PC-9 (cell line): ENCODE measurements at regions not wholly inside any gene's neighbourhood (a gene's known extent, or its start where the extent isn't known, plus 50 kb on each side); places are given as distances from the start of the nearest gene placed in this dataset.

Source experiments
- BruUV-seq: library from RNA; stranded (reverse); fragments of 400-500 nt; replicated peaks from 2 replicates; lab custom pipeline; 2021; lab: Mats Ljungman, UMichigan
- CTCF ChIA-PET: fragments of 300-600 bp; sonication (Branson Sonifier 250); formaldehyde crosslinking; loops from one replicate; lab custom pipeline; 2022; ENCODE audit warnings: antibody characterized with exemption; lab: Charles Lee
- POLR2A ChIA-PET: fragments of 300-600 bp; sonication (Branson Sonifier 250); formaldehyde crosslinking; loops from one replicate; lab custom pipeline; 2022; ENCODE audit warnings: antibody characterized with exemption; ENCODE audit not compliant: unreplicated experiment; lab: Charles Lee
- DNase-seq, 2 experiments: peaks; one replicate each; pipeline versions ENCODE4 v3.0.0 to v3.0.0-alpha.2; 2015 to 2022; ENCODE audit warnings: mixed read lengths in 1 of 2
- H2AFZ ChIP-seq: fragments of 200-600 bp; sonication (generic); 2 replicates; pipeline ENCODE4 v1.8.1; 2017; ENCODE audit warnings: antibody characterized with exemption
- H3F3A ChIP-seq: fragments of 200-600 bp; sonication (generic); 2 replicates; pipeline ENCODE4 v1.8.1; 2017; ENCODE audit warnings: antibody characterized with exemption, mild to moderate bottlenecking, low read depth; ENCODE audit not compliant: insufficient read depth
- H3K27ac ChIP-seq: fragments of 200-600 bp; sonication (generic); 2 replicates; pipeline ENCODE4 v1.6.1; 2016; ENCODE audit warnings: mixed run types
- H3K27me3 ChIP-seq: fragments of 200-600 bp; sonication (generic); 2 replicates; pipeline ENCODE4 v1.6.1; 2016; ENCODE audit warnings: low read depth, mixed run types; ENCODE audit not compliant: insufficient read depth
- H3K36me3 ChIP-seq: fragments of 200-600 bp; sonication (generic); 2 replicates; pipeline ENCODE4 v1.6.1; 2016; ENCODE audit warnings: low read depth, mixed run types
- H3K4me1 ChIP-seq: fragments of 200-600 bp; sonication (generic); replicated peaks from 2 replicates; pipeline ENCODE4 v1.6.1; 2016; ENCODE audit warnings: mixed run types; ENCODE audit not compliant: insufficient read depth
- H3K4me2 ChIP-seq: fragments of 200-600 bp; sonication (generic); 2 replicates; pipeline ENCODE4 v1.6.1; 2017; ENCODE audit warnings: mixed run types
- H3K4me3 ChIP-seq: fragments of 200-600 bp; sonication (generic); 2 replicates; pipeline ENCODE4 v1.6.1; 2016; ENCODE audit warnings: mixed run types
- H3K79me2 ChIP-seq: fragments of 200-600 bp; sonication (generic); 2 replicates; pipeline ENCODE4 v1.6.1; 2017; ENCODE audit warnings: low read depth, mixed run types
- H3K9me2 ChIP-seq: fragments of 200-600 bp; sonication (generic); 2 replicates; pipeline ENCODE4 v1.8.1; 2017; ENCODE audit warnings: mild to moderate bottlenecking; ENCODE audit not compliant: insufficient read depth
- H3K9me3 ChIP-seq: fragments of 200-600 bp; sonication (generic); 2 replicates; pipeline ENCODE4 v1.8.1; 2016; ENCODE audit warnings: low read depth; ENCODE audit not compliant: insufficient read depth
- H4K20me1 ChIP-seq: fragments of 200-600 bp; sonication (generic); 2 replicates; pipeline ENCODE4 v1.8.1; 2017; ENCODE audit not compliant: insufficient read depth
- EZH2 ChIP-seq: fragments of 200-600 bp; sonication (generic); IDR thresholded peaks from 2 replicates; pipeline ENCODE4 v1.8.0; 2017; ENCODE audit warnings: antibody characterized with exemption, low read depth
- intact Hi-C: fragments of 100-400 bp; cut with micrococcal nuclease; formaldehyde crosslinking; loops from one replicate; pipeline ENCODE4 v1.10.0; 2022; ENCODE audit not compliant: unreplicated experiment
- TF ChIP-seq, protein P1 (sequence below): fragments of 200-600 bp; sonication (generic); conservative IDR thresholded peaks from 2 replicates; pipeline ENCODE4 v1.6.1; 2017; ENCODE audit warnings: mixed run types, antibody characterized with exemption, mild to moderate bottlenecking, moderate library complexity

DNA sequence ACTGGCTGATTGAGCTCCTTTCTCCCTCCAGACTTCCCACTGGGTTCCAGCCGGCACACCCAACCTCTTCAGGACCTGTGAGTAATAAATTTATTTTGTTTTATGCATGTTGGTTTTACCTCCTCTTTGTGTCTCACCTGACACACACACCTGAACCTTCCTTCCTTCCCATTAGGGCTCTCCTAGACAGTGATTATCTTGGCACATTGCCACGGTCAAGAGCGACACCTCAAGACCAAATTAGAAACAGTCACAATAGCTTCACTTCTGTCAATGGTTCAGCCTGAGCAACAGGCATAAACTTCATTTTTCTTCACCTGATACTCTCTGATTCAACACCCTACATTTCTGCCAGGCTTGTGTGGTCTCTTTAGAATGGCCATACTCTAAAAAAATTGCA is 296.3 kb upstream of the SMARCA2 start:
- POLR2A ChIA-PET, result no interaction called here
- Histone ChIP-seq H4K20me1 (no peaks in the 10 kb centered on the region), H3K4me2 (no peak overlapping the region), H3K27ac (no peak overlapping the region), H3K9me3 (no peaks in the 10 kb centered on the region), H3K9me2 (no peaks in the 10 kb centered on the region), H3K79me2 (no peaks in the 10 kb centered on the region), H2AFZ (no peak overlapping the region), H3K27me3 (no peaks in the 10 kb centered on the region), H3K4me1 (no peaks in the 10 kb centered on the region), H3F3A (no peaks in the 10 kb centered on the region), H3K4me3 (no peak overlapping the region), H3K36me3 (no peaks in the 10 kb centered on the region)
- TF ChIP-seq EZH2, result no peak
- TF ChIP-seq, protein P1, sequence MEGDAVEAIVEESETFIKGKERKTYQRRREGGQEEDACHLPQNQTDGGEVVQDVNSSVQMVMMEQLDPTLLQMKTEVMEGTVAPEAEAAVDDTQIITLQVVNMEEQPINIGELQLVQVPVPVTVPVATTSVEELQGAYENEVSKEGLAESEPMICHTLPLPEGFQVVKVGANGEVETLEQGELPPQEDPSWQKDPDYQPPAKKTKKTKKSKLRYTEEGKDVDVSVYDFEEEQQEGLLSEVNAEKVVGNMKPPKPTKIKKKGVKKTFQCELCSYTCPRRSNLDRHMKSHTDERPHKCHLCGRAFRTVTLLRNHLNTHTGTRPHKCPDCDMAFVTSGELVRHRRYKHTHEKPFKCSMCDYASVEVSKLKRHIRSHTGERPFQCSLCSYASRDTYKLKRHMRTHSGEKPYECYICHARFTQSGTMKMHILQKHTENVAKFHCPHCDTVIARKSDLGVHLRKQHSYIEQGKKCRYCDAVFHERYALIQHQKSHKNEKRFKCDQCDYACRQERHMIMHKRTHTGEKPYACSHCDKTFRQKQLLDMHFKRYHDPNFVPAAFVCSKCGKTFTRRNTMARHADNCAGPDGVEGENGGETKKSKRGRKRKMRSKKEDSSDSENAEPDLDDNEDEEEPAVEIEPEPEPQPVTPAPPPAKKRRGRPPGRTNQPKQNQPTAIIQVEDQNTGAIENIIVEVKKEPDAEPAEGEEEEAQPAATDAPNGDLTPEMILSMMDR, result no peak
- CTCF ChIA-PET, result no interaction called here
- intact Hi-C loops, result no loop called here
- DNase-seq, result no peak
- BruUV-seq, result no TSS peak

DNA sequence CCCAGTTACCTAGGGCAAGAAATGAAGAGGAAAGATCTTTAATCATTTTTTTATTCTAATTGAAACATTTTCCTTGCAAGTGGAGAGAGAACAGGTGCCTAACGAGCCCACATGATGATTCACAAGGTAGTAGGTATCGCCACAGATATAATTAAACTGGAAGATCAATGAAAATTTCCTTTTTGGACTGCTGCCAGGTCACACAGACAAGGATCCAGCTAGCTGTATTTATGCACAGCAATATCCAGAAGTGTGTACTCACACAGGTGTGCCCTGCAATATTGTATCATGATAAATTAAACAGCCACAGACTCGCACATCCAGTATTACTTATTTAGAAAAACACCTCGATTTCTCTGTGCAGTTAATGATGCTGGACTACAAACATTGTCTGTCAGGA is 294.0 kb upstream of the SMARCA2 start:
- Histone ChIP-seq H3K4me3 (no peak overlapping the region), H3K4me2 (no peak overlapping the region), H3K27ac (no peak overlapping the region), H3K9me3 (no peaks in the 10 kb centered on the region), H3F3A (no peaks in the 10 kb centered on the region), H4K20me1 (no peaks in the 10 kb centered on the region), H3K9me2 (no peaks in the 10 kb centered on the region), H2AFZ (no peak overlapping the region), H3K27me3 (no peaks in the 10 kb centered on the region), H3K36me3 (no peaks in the 10 kb centered on the region), H3K4me1 (no peaks in the 10 kb centered on the region), H3K79me2 (no peaks in the 10 kb centered on the region)
- TF ChIP-seq, protein P1, result no peak
- no peak for TF ChIP-seq EZH2
- CTCF ChIA-PET, result no interaction called here
- intact Hi-C loops, result no loop called here
- POLR2A ChIA-PET, result no interaction called here
- no TSS peak for BruUV-seq
- no peak for DNase-seq

DNA sequence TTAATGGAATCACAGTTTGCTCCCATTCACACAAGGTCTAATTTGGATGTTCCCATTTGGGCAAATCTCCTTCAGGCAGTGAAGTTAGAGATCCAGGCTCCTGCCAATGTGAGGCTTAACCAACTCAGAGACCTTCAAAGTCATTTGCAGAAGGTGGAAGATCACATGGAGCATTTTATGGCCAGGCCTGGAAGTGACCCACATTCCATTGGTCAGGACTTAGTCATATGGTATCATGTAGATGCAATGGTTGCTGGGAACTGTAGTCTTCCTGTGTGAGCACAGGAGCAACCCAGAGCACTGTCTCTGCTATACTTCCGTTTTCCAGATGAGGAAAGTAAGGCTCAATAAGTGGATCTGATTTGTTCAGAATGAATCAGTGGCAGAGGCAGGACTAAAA is 292.7 kb upstream of the SMARCA2 start:
- H3K9me3 ChIP-seq, result no peaks in the 10 kb centered on the region
- no peak for TF ChIP-seq EZH2
- TF ChIP-seq, protein P1, result no peak
- H3K27me3 ChIP-seq, result no peaks in the 10 kb centered on the region
- H3K36me3 ChIP-seq, result no peaks in the 10 kb centered on the region
- ChIA-PET CTCF (no interaction called here), POLR2A (no interaction called here)
- no peaks in the 10 kb centered on the region for H3K4me1 ChIP-seq
- no peak overlapping the region for H3K27ac ChIP-seq
- no peak overlapping the region for H3K4me2 ChIP-seq
- H3K9me2 ChIP-seq, result no peaks in the 10 kb centered on the region
- no peak for DNase-seq
- no TSS peak for BruUV-seq
- no peaks in the 10 kb centered on the region for H3F3A ChIP-seq
- intact Hi-C loops, result no loop called here
- H3K79me2 ChIP-seq, result no peaks in the 10 kb centered on the region
- H2AFZ ChIP-seq, result no peak overlapping the region
- no peaks in the 10 kb centered on the region for H4K20me1 ChIP-seq
- H3K4me3 ChIP-seq, result no peak overlapping the region
